NCI-H345 treated with DMSO at 0.1 percent for 48 hours (cell line): ENCODE measurements at regions not wholly inside any gene's neighbourhood (a gene's known extent, or its start where the extent isn't known, plus 50 kb on each side); places are given as distances from the start of the nearest gene placed in this dataset.

Experiments used
- DNase-seq: peaks from one replicate; lab custom pipeline; 2025; ENCODE audit not compliant: unreplicated experiment; lab: John Stamatoyannopoulos, UW

DNA sequence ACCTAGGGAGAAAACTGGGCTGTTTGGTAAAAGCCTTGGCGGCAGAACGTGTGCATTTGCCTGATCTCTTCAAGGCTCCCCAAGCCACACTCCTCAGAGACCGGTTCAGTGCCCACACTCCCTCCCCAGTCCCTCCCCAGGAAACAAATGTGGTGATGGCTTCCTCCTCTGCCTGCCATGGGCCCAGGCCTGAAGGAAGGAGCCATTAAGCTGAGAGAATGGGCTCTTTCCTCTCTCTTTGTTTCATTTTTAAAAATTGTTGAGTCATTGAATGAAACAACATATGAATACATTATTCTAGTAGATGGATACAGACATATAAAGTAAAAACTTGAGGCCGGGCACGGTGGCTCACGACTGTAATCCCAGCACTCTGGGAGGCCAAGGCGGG, 50.6 kb upstream of the YWHAQ start:
- DNase-seq = no peak

- DNase-seq = no peak
These were observed 54.8 kb upstream of the YWHAQ start for GRCh38 chr2:9685637-9686036.

GRCh38 chr2:9686061-9686460, 55.3 kb upstream of the YWHAQ start:
- no peak for DNase-seq

GRCh38 chr2:9690252-9690651, 59.5 kb upstream of the YWHAQ start:
- DNase-seq = no peak

- no peak for DNase-seq
These were observed 60.1 kb upstream of the YWHAQ start for GRCh38 chr2:9690716-9691498.

GRCh38 chr2:9692456-9693195, 61.8 kb upstream of the YWHAQ start:
- DNase-seq = no peak

- no peak for DNase-seq
These were observed 62.3 kb upstream of the YWHAQ start for GRCh38 chr2:9693196-9693491.

GRCh38 chr2:9693646-9694045, 62.8 kb upstream of the YWHAQ start:
- DNase-seq = no peak

DNA sequence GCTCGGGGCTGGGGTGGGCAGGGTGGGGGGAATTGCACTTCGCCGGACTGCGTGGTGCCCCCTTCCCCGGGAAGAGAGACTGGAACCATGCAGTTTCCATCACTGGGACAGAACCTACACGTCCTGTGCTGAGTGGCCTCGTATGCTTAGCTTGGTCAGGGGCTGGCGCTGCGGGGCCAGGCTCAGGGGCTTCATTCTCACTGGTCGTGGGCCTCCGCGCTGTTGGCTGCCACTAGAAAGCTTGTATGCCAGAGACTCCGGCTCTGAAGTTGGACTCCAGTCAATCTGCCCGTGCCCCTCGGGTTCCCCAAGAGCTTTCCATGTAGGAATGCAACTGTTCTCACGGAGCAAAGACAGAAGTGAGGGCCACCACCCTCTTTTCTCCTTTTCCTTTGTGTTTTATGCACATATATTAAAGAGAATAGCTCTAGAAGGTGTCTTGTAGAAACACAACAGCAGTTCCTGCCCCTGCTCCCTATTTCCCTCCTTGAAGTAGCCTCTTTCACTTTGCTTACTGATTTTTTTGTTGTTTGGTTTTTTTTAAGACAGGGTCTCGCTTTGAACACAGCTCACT, 64.0 kb upstream of the YWHAQ start:
- no peak for DNase-seq

GRCh38 chr2:9695941-9696340, 65.1 kb upstream of the YWHAQ start:
- DNase-seq = no peak

GRCh38 chr2:9696731-9697130, 65.9 kb upstream of the YWHAQ start:
- no peak for DNase-seq

GRCh38 chr2:9697909-9698308, 67.1 kb upstream of the YWHAQ start:
- no peak for DNase-seq

DNA sequence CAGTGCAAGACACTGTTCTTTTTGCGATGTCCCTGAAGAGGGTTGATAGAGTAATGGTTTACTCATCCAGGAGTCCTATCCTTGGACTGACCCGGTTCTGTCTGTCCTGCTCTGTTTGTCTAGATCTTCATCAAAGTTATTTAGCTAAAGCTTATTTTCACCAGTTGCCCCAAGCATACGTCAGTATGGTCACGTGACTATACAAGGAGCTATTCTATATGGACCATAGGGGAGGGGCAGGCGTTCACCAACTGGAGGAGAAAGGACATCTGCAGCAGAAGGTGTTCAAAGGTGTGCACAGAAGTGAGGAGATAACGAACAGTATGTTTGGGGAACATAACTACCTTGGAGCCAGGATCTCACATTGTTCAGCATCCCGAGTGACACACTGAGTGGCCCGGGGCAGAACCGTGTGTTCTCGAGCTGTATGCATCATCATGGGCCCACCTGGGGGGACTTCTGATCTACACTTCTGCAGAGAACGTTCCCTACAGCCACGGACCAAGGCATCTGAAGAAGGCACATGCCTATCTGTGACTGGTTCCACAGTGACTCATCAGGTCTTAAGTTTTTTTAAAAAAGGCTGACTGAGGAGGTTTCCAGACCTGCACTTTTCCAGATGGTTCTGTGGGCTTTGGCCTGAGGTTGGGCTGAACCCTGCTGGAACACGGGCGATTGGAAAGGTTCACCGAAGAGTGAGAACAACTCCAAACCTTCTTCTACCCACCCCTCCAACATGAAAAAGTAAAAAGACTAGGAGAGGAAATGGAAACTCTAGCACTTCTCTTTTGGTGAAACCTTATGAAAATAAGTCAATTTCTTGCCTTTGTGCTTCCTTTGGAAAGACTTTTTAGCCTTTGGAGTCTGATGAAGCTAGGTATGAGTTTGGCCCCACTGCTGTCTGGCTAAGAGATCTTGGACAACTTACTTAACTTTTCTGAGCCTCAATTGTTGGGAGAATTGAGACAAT, 68.6 kb upstream of the YWHAQ start:
- DNase-seq = no peak

DNA sequence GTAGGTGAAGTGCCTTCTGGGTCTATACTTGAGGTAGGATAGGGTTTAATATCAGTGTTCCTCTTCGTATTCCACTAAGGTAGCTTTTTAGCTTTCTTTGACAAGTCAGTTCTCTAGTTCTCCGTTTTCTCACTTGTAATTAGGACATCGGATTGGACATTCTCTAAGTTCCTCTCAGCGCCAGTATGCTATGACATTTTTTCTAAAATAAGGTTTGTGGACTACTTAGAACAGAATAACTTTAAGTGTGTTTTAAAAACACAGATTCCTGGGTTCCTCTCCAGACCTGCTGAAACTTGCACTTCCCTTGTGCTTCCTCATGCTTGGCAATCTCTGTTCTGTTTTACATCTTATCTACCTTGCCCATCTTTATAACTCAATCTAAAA, 69.3 kb upstream of the YWHAQ start:
- DNase-seq = no peak

GRCh38 chr2:9702604-9703084, 71.8 kb upstream of the YWHAQ start:
- no peak for DNase-seq

GRCh38 chr2:9703085-9703678, 72.4 kb upstream of the YWHAQ start:
- DNase-seq = peak; percentile 52

DNA sequence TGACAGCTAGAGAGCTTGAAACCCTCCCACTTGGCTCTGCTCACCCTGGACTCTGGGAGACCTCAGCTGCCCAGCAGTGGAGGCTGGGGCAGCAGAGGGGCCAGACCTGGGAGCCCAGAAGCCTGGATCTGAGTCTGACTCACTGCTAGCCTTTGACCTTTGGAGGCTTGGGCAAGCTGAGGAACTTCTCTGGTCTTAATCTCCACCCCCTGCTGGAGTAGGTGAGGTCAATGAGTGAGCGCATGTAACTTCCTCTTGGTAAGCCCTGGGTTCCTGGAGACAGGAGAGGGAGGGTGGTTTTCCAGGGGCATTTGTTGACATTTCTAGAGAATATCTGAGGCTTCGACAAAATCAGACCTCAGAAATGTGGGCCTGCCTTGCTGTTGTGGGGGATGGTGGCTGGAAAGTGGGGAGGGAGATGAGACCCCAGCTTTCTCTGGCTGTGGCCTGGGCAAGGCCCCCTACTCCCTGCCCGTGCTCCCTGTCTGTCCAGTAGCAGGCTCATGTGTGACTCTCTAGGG, 73.0 kb upstream of the YWHAQ start:
- DNase-seq = no peak

GRCh38 chr2:9704600-9704999, 73.8 kb upstream of the YWHAQ start:
- no peak for DNase-seq

DNA sequence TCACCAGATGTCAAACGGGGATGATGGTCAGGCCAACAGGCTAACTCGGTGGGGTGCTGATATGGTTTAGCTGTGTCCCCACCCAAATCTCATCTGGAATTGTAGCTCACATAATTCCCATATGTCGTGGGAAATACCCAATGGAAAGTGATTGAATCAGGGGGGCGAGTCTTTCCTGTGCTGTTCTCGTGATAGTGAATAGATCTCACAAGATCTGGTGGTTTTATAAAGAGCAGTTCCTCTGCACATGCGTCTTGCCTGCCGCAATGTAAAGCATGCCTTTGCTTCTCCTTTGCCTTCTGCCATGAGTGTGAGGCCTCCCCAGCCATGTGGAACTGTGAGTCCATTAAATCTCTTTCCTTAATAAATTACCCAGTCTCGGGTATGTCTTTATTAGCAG, 74.4 kb upstream of the YWHAQ start:
- no peak for DNase-seq

DNA sequence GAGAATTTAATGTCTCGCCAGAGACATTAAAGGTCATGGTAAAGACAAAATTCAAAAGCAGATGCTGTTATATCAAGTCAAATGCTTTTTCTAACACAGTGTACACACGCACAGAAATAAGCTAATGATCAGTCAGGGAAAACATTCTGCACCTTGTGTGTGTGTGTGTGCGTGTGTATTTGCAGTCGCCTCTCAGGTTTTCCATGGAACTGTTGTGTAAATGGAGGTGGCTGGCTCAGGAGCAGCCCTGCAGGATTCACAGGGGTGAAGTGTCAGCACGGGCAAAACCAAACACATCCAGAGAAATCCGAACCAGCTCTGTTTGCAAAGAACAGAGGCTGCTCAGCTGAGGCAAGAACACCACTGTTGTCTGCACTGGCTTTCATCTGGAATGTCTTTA, 76.2 kb upstream of the YWHAQ start:
- no peak for DNase-seq
